Vagina (tissue), 2 donors: ENCODE measurements at regions not wholly inside any gene's neighbourhood (a gene's known extent, or its start where the extent isn't known, plus 50 kb on each side); places are given as distances from the start of the nearest gene placed in this dataset.

Experiments
- DNase-seq, 2 donors: peaks; one replicate each; pipeline ENCODE4 v3.0.0-alpha.2; 2017; ENCODE audit errors: extremely low spot score in 2 of 2
- H3K27ac ChIP-seq: fragments of 200-600 bp; sonication (generic); one replicate; pipeline ENCODE4 v1.5.1; 2019
- H3K27me3 ChIP-seq: fragments of 200-600 bp; sonication (generic); one replicate; pipeline ENCODE4 v1.5.1; 2019
- H3K36me3 ChIP-seq, 2 donors: fragments of 200-600 bp; sonication (generic); one replicate each; pipeline ENCODE4 v1.5.1; 2017 to 2019
- H3K4me1 ChIP-seq: fragments of 200-600 bp; sonication (generic); one replicate; pipeline ENCODE4 v1.5.1; 2019
- H3K4me3 ChIP-seq, 2 donors: fragments of 200-600 bp; sonication (generic); 1 replicate in 1 of 2; 2 replicates in 1 of 2; pipeline ENCODE4 v1.5.1; 2016 to 2019
- H3K9me3 ChIP-seq: fragments of 200-600 bp; sonication (generic); one replicate; pipeline ENCODE4 v1.5.1; 2019
- POLR2A ChIP-seq, 2 donors: fragments of 450-650 bp; IDR thresholded peaks; one replicate each; pipeline ENCODE4 v1.6.1; 2017; ENCODE audit warnings: antibody characterized with exemption in 2 of 2, mild to moderate bottlenecking in 2 of 2, moderate library complexity in 2 of 2
- POLR2AphosphoS5 ChIP-seq, 2 donors: sonication (generic); formaldehyde crosslinking; IDR thresholded peaks; one replicate each; pipeline ENCODE4 v1.9.0; 2017; ENCODE audit warnings: antibody characterized with exemption in 2 of 2, mild to moderate bottlenecking in 2 of 2, low read depth in 1 of 2; ENCODE audit not compliant: insufficient read depth in 1 of 2
- intact Hi-C: fragments of 100-400 bp; cut with DNase I; formaldehyde crosslinking; loops from one replicate; pipeline ENCODE4 v1.15.1; 2023
- TF ChIP-seq, protein P1 (sequence below), 3 experiments: fragments of 450-650 bp in 2 of 3; fragments of 200-600 bp in 1 of 3; sonication (generic) in 1 of 3; IDR thresholded peaks; one replicate each; pipeline ENCODE4 v1.5.1; 2017 to 2019; ENCODE audit warnings: antibody characterized with exemption in 3 of 3, mild to moderate bottlenecking in 2 of 3, moderate library complexity in 2 of 3

GRCh38 chr5:107773479-107773878 lies 102.7 kb upstream of the EFNA5 start:
- Histone ChIP-seq H3K27ac (no peak overlapping the region), H3K4me1 (no peaks in the 10 kb centered on the region), H3K36me3 (no peaks in the 10 kb centered on the region), H3K27me3 (no peaks in the 10 kb centered on the region), H3K4me3 (no peak overlapping the region), H3K9me3 (no peaks in the 10 kb centered on the region)
- intact Hi-C loops: no loop called here
- TF ChIP-seq POLR2AphosphoS5 (IDR thresholded peaks at IDR 0.05; ENCODE audit: insufficient read depth in 1 of 2, low read depth in 1 of 2): no peak
- no peak for TF ChIP-seq POLR2A (IDR thresholded peaks at IDR 0.05)
- TF ChIP-seq, protein P1, sequence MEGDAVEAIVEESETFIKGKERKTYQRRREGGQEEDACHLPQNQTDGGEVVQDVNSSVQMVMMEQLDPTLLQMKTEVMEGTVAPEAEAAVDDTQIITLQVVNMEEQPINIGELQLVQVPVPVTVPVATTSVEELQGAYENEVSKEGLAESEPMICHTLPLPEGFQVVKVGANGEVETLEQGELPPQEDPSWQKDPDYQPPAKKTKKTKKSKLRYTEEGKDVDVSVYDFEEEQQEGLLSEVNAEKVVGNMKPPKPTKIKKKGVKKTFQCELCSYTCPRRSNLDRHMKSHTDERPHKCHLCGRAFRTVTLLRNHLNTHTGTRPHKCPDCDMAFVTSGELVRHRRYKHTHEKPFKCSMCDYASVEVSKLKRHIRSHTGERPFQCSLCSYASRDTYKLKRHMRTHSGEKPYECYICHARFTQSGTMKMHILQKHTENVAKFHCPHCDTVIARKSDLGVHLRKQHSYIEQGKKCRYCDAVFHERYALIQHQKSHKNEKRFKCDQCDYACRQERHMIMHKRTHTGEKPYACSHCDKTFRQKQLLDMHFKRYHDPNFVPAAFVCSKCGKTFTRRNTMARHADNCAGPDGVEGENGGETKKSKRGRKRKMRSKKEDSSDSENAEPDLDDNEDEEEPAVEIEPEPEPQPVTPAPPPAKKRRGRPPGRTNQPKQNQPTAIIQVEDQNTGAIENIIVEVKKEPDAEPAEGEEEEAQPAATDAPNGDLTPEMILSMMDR (IDR thresholded peaks at IDR 0.05): no peak
- DNase-seq: no peak

DNA sequence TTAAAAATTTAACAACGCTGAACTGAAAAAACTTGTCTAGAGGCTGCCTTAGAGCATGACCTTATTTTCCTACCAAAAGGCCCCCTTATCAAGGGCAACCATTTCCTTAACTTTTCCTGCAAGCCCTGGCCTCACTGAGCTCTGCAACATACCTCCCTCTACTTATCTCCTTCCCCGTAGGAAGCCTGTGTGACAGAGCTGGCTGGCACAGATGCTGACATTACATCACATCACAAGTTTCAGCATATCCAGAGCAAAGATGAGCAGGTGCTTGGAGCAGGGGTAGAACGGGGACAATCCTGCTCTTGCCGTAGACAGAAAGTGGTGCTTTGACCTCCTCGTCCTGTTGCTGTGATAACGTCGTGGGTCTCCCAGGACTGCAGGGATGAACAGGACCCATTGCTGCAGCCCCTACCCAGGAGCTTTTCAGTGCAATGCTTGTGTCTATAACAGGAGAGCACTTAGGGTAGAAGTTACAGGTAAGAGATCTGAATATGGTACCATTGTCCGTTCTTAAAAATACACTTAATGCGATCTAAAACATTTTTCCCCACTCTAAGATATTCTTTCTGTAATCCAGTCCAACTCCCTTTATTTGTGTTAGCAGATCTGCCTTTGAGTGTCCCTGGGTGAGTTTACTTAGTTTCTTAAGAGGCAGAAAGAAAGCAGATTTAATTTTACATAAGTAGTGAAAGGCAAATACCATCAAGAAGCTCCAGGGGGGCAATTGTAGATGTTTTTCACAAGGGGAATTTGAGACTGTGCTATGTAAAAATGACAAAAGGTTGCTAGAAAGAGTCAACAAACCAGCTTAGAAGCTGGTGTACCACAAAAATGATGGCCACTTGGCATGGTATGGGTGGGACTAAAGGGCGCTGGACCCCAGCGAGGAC lies 101.9 kb upstream of the EFNA5 start:
- no peaks in the 10 kb centered on the region for H3K36me3 ChIP-seq
- H3K27ac ChIP-seq: no peak overlapping the region
- H3K27me3 ChIP-seq: no peaks in the 10 kb centered on the region
- intact Hi-C loops: no loop called here
- no peak for DNase-seq
- no peaks in the 10 kb centered on the region for H3K4me1 ChIP-seq
- TF ChIP-seq POLR2AphosphoS5 (IDR thresholded peaks at IDR 0.05; ENCODE audit: insufficient read depth in 1 of 2, low read depth in 1 of 2) (no peak), POLR2A (IDR thresholded peaks at IDR 0.05) (no peak)
- TF ChIP-seq, protein P1 (IDR thresholded peaks at IDR 0.05): no peak
- H3K9me3 ChIP-seq: no peaks in the 10 kb centered on the region
- no peak overlapping the region for H3K4me3 ChIP-seq

DNA sequence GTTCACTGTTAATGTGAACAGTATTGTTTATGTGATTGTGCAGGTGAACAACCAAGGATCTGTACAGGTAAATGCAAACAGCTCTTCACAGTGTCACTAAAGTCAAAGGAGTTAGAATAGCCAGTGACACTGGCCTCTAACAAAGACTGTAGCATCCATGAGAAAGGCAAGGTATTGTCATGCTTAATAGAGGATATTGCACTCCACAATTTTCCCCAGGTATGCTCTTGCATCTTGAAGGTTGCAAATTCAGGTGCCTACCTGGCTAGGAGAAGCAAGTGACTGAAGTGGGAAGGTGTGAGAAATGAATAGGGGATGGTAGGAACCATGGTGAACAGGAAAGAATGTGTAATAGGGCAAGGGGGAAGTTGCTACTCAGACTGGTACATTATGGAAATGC lies 101.2 kb upstream of the EFNA5 start:
- intact Hi-C loops: no loop called here
- Histone ChIP-seq H3K4me3 (no peak overlapping the region), H3K4me1 (no peaks in the 10 kb centered on the region), H3K27me3 (no peaks in the 10 kb centered on the region), H3K36me3 (no peaks in the 10 kb centered on the region), H3K27ac (no peak overlapping the region), H3K9me3 (no peaks in the 10 kb centered on the region)
- no peak for DNase-seq
- TF ChIP-seq, protein P1 (IDR thresholded peaks at IDR 0.05): no peak
- TF ChIP-seq POLR2AphosphoS5 (IDR thresholded peaks at IDR 0.05; ENCODE audit: insufficient read depth in 1 of 2, low read depth in 1 of 2) (no peak), POLR2A (IDR thresholded peaks at IDR 0.05) (no peak)

GRCh38 chr5:107770051-107770450 lies 99.3 kb upstream of the EFNA5 start:
- Histone ChIP-seq H3K27ac (no peak overlapping the region), H3K4me1 (no peaks in the 10 kb centered on the region), H3K36me3 (no peaks in the 10 kb centered on the region), H3K27me3 (no peaks in the 10 kb centered on the region), H3K9me3 (no peaks in the 10 kb centered on the region), H3K4me3 (no peak overlapping the region)
- TF ChIP-seq, protein P1 (IDR thresholded peaks at IDR 0.05): no peak
- TF ChIP-seq POLR2A (IDR thresholded peaks at IDR 0.05) (no peak), POLR2AphosphoS5 (IDR thresholded peaks at IDR 0.05; ENCODE audit: insufficient read depth in 1 of 2, low read depth in 1 of 2) (no peak)
- intact Hi-C loops: no loop called here
- no peak for DNase-seq

- Histone ChIP-seq H3K4me1 (no peaks in the 10 kb centered on the region), H3K27me3 (no peaks in the 10 kb centered on the region), H3K27ac (no peak overlapping the region), H3K4me3 (no peak overlapping the region), H3K36me3 (no peaks in the 10 kb centered on the region), H3K9me3 (no peaks in the 10 kb centered on the region)
- TF ChIP-seq, protein P1 (IDR thresholded peaks at IDR 0.05): no peak
- TF ChIP-seq POLR2AphosphoS5 (IDR thresholded peaks at IDR 0.05; ENCODE audit: insufficient read depth in 1 of 2, low read depth in 1 of 2): no peak
- TF ChIP-seq POLR2A (IDR thresholded peaks at IDR 0.05): no peak
- intact Hi-C loops: no loop called here
- DNase-seq: no peak
Measured at GRCh38 chr5:107769519-107769918, 98.8 kb upstream of the EFNA5 start.
